Neural cell (in vitro differentiated cells): ENCODE measurements at regions not wholly inside any gene's neighbourhood (a gene's known extent, or its start where the extent isn't known, plus 50 kb on each side); places are given as distances from the start of the nearest gene placed in this dataset.
A peak's percentile ranks its signal among the peaks of the same experiment; 100 is the strongest.
"Not testable (repeated sequence)": the region's sequence is repeated elsewhere in the genome, so short reads cannot be mapped to it uniquely, and the experiment has no call there.

Source experiments
- H2AFZ ChIP-seq: fragments of 200-600, 300-800 bp; sonication (generic), shearing (Covaris generic); 2 replicates; pipeline ENCODE4 v1.6.0; 2014; ENCODE audit warnings: low read depth, mild to moderate bottlenecking, antibody characterized with exemption, low read length, moderate library complexity
- H3F3A ChIP-seq: fragments of 200-600 bp; shearing (Covaris generic); 2 replicates; pipeline ENCODE4 v1.6.1; 2016; ENCODE audit warnings: mild to moderate bottlenecking, moderate library complexity, mixed read lengths, antibody characterized with exemption, low read length; ENCODE audit not compliant: insufficient read depth, poor library complexity, severe bottlenecking
- H3K27ac ChIP-seq: fragments of 200-600, 300-800 bp; sonication (generic), shearing (Covaris generic); 2 replicates; pipeline ENCODE4 v1.5.1; 2014; ENCODE audit warnings: mild to moderate bottlenecking, low read length, moderate library complexity
- H3K27me3 ChIP-seq: fragments of 300-800, 200-600 bp; sonication (generic), shearing (Covaris generic); 2 replicates; pipeline ENCODE4 v1.6.0; 2014; ENCODE audit warnings: mild to moderate bottlenecking, low read depth, low read length, moderate library complexity; ENCODE audit not compliant: insufficient read depth
- H3K36me3 ChIP-seq: fragments of 300-800, 200-600 bp; sonication (generic), shearing (Covaris generic); 2 replicates; pipeline ENCODE4 v1.5.1; 2014; ENCODE audit warnings: mild to moderate bottlenecking, antibody characterized with exemption, low read length, moderate library complexity; ENCODE audit not compliant: insufficient read depth
- H3K4me2 ChIP-seq: fragments of 300-800, 200-600 bp; sonication (generic), shearing (Covaris generic); 2 replicates; pipeline ENCODE4 v1.6.0; 2014; ENCODE audit warnings: mild to moderate bottlenecking, low read length
- H3K4me3 ChIP-seq: fragments of 300-800, 200-600 bp; sonication (generic), shearing (Covaris generic); 2 replicates; pipeline ENCODE4 v1.5.1; 2014; ENCODE audit warnings: mild to moderate bottlenecking, low read length, moderate library complexity
- H3K79me2 ChIP-seq: fragments of 200-600 bp; shearing (Covaris generic); replicated peaks from 2 replicates; pipeline ENCODE4 v1.6.0; 2014; ENCODE audit warnings: mild to moderate bottlenecking, low read length, moderate library complexity; ENCODE audit not compliant: insufficient read depth
- H3K9ac ChIP-seq: fragments of 300-800, 200-600 bp; sonication (generic), shearing (Covaris generic); 2 replicates; pipeline ENCODE4 v1.6.1; 2016; ENCODE audit warnings: mild to moderate bottlenecking, low read length, mixed read lengths
- H3K9me2 ChIP-seq: fragments of 200-600 bp; shearing (Covaris generic); 2 replicates; pipeline ENCODE4 v1.6.1; 2016; ENCODE audit warnings: mild to moderate bottlenecking, low read length, mixed read lengths; ENCODE audit not compliant: insufficient read depth
- H3K9me3 ChIP-seq: fragments of 200-600, 300-800 bp; sonication (generic), shearing (Covaris generic); 2 replicates; pipeline ENCODE4 v1.6.1; 2016; ENCODE audit warnings: mild to moderate bottlenecking, mixed run types, low read length, moderate library complexity, mixed read lengths
- H4K20me1 ChIP-seq: fragments of 200-600 bp; shearing (Covaris generic); 2 replicates; pipeline ENCODE4 v1.6.1; 2016; ENCODE audit warnings: mild to moderate bottlenecking, mixed run types; ENCODE audit not compliant: insufficient read depth
- RAD21 ChIP-seq: fragments of 450-650 bp; conservative IDR thresholded peaks from 2 replicates; pipeline ENCODE4 v1.6.1; 2014; ENCODE audit warnings: antibody characterized with exemption, mild to moderate bottlenecking, moderate library complexity
- SMC3 ChIP-seq: fragments of 450-650 bp; conservative IDR thresholded peaks from 2 replicates; pipeline ENCODE4 v1.6.1; 2014; ENCODE audit warnings: antibody characterized with exemption, mild to moderate bottlenecking, moderate library complexity; ENCODE audit not compliant: poor library complexity
- TF ChIP-seq, protein P1 (sequence below): fragments of 450-650 bp; IDR thresholded peaks from 2 replicates; pipeline ENCODE4 v1.5.1; 2014; ENCODE audit warnings: antibody characterized with exemption, mild to moderate bottlenecking, moderate library complexity; ENCODE audit not compliant: poor library complexity, severe bottlenecking

DNA sequence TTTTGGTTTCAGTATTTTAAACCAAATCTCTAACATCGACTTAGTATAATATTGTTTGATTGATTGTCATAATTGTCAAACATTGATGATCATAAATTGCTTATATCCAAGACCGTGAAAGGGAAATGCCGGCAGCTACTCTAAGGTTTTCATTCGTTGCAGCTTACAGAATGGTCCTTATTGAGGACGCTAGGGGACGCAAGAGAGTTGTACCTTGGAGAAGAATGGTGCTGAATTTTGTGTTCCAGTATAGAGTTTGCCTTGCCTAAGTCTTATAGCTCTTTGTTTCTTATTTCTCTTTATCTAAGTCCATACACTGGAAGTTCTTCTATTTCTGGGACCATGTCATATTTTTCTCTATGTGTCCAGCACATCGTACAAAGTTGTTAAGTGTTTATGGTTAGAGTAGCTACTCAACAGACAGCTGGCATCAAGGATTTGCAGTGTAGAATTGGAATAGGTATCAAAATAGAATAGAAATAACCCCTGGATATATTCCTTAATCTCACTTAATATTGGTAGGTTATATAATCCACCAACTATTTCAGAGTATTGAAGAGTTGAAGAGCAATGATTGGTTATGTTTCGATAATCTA, 67.4 kb upstream of the GPR39 start:
- not testable (repeated sequence) for H3K4me3 ChIP-seq, H3F3A ChIP-seq

GRCh38 chr2:132351668-132352067, 64.9 kb upstream of the GPR39 start:
- H3K9ac ChIP-seq, H3F3A ChIP-seq, H4K20me1 ChIP-seq, H3K9me2 ChIP-seq, H2AFZ ChIP-seq, H3K79me2 ChIP-seq, H3K27ac ChIP-seq, H3K36me3 ChIP-seq, H3K4me3 ChIP-seq, H3K27me3 ChIP-seq, H3K9me3 ChIP-seq, H3K4me2 ChIP-seq: not testable (repeated sequence)

More for the DNA sequence above, 67.4 kb upstream of the GPR39 start:
- not testable (repeated sequence) for H3K27me3 ChIP-seq, H3K9me3 ChIP-seq, H3K27ac ChIP-seq, H4K20me1 ChIP-seq, H2AFZ ChIP-seq, H3K9ac ChIP-seq, H3K79me2 ChIP-seq, H3K36me3 ChIP-seq, H3K4me2 ChIP-seq, H3K9me2 ChIP-seq
- peak; percentile 75 for TF ChIP-seq RAD21
- TF ChIP-seq SMC3 = peak; percentile 76
- TF ChIP-seq, protein P1, sequence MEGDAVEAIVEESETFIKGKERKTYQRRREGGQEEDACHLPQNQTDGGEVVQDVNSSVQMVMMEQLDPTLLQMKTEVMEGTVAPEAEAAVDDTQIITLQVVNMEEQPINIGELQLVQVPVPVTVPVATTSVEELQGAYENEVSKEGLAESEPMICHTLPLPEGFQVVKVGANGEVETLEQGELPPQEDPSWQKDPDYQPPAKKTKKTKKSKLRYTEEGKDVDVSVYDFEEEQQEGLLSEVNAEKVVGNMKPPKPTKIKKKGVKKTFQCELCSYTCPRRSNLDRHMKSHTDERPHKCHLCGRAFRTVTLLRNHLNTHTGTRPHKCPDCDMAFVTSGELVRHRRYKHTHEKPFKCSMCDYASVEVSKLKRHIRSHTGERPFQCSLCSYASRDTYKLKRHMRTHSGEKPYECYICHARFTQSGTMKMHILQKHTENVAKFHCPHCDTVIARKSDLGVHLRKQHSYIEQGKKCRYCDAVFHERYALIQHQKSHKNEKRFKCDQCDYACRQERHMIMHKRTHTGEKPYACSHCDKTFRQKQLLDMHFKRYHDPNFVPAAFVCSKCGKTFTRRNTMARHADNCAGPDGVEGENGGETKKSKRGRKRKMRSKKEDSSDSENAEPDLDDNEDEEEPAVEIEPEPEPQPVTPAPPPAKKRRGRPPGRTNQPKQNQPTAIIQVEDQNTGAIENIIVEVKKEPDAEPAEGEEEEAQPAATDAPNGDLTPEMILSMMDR = peak; percentile 76

DNA sequence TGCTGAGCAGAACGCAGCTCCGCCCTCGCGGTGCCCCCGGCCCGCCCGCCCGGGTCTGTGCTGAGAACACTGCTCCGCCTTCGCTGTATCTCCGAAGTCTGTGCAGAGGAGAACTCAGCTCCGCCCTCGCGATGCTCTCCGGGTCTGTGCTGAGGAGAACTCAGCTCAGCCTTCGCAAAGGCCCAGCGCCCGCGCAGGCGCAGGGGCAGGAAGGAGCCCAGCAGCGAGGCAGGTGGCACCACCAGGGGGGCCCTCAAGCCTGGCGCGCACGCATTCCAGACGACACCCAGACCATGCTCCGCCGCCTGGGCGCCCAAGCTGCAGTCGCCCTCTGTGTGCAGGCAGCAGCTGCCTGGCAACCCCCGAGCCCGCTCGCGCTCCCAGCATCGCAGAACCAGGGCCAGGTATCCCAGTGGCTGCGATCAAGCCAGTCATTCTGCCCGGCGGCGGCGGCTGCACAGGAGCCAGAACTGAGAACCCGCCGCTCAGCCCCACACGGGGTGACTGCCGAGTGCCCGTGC, 64.1 kb upstream of the GPR39 start:
- not testable (repeated sequence) for H3K9ac ChIP-seq, H3K4me2 ChIP-seq, H3K27ac ChIP-seq, H3F3A ChIP-seq, H3K36me3 ChIP-seq, H4K20me1 ChIP-seq, H3K79me2 ChIP-seq, H3K9me3 ChIP-seq, H2AFZ ChIP-seq, H3K9me2 ChIP-seq, H3K27me3 ChIP-seq
- H3K4me3 ChIP-seq = peak overlapping the region; percentile 53

GRCh38 chr2:132353380-132353779, 63.2 kb upstream of the GPR39 start:
- peak overlapping the region; percentile 43 for H3K4me3 ChIP-seq
- H3K27me3 ChIP-seq, H3K9me2 ChIP-seq, H4K20me1 ChIP-seq, H3K4me2 ChIP-seq, H3K36me3 ChIP-seq, H3F3A ChIP-seq, H3K79me2 ChIP-seq, H3K9ac ChIP-seq, H3K9me3 ChIP-seq, H2AFZ ChIP-seq, H3K27ac ChIP-seq: not testable (repeated sequence)

GRCh38 chr2:132360964-132361363, 55.6 kb upstream of the GPR39 start:
- H3K79me2 ChIP-seq, H3K27me3 ChIP-seq, H4K20me1 ChIP-seq, H2AFZ ChIP-seq, H3K9me2 ChIP-seq, H3K27ac ChIP-seq, H3F3A ChIP-seq, H3K9ac ChIP-seq, H3K4me3 ChIP-seq, H3K9me3 ChIP-seq, H3K4me2 ChIP-seq, H3K36me3 ChIP-seq: not testable (repeated sequence)

- not testable (repeated sequence) for H3K9me2 ChIP-seq, H3K27me3 ChIP-seq, H3F3A ChIP-seq, H3K36me3 ChIP-seq, H3K4me2 ChIP-seq, H3K4me3 ChIP-seq, H2AFZ ChIP-seq, H3K9me3 ChIP-seq, H4K20me1 ChIP-seq, H3K9ac ChIP-seq, H3K79me2 ChIP-seq, H3K27ac ChIP-seq
These were observed 55.1 kb upstream of the GPR39 start for GRCh38 chr2:132361498-132361897.

GRCh38 chr2:132363352-132363751, 53.3 kb upstream of the GPR39 start:
- H3K9ac ChIP-seq, H3K4me3 ChIP-seq, H2AFZ ChIP-seq, H3K27me3 ChIP-seq, H3F3A ChIP-seq, H3K79me2 ChIP-seq, H3K9me2 ChIP-seq, H3K4me2 ChIP-seq, H3K36me3 ChIP-seq, H3K27ac ChIP-seq, H4K20me1 ChIP-seq, H3K9me3 ChIP-seq: not testable (repeated sequence)
